ENCODE measurements at regions not wholly inside any gene's neighbourhood (a gene's known extent, or its start where the extent isn't known, plus 50 kb on each side); places are given as distances from the start of the nearest gene placed in this dataset.

DNA sequence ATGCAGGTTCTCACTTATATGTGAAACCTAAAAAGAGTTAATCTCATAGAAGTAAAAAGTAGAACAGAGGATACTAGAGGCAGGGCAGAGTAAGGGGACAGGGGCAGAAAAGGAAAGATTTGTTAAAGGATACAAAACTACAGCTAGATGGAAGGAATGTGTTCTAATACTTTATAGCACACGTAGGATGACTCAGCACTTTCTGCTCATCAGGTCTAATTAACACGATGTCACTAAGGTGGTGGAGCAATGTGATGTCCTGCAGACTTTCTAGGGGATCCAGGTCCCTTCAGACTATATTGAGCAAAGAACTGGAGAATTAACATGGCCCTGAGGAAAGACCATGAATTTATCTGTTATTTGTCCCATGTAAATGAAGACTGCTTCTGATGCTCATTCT is 80.8 kb upstream of the CMKLR1 start:
- H3K4me3 ChIP-seq = no peak overlapping the region
- no peak for FAIRE-seq
- H3K36me3 ChIP-seq = no peaks in the 10 kb centered on the region
- H3K4me1 ChIP-seq = no peaks in the 10 kb centered on the region
- 64 to 67% methylated on average over 2 of the region's 2 CpGs for WGBS, 2 donors
- H3K27me3 ChIP-seq = no peaks in the 10 kb centered on the region
- no peak for DNase-seq
- intact Hi-C loops (cut with DNase I) = no loop called here
- no peak for ATAC-seq
- H3K9me3 ChIP-seq = no peaks in the 10 kb centered on the region
- no peak overlapping the region for H3K27ac ChIP-seq
- TF ChIP-seq, protein P1, sequence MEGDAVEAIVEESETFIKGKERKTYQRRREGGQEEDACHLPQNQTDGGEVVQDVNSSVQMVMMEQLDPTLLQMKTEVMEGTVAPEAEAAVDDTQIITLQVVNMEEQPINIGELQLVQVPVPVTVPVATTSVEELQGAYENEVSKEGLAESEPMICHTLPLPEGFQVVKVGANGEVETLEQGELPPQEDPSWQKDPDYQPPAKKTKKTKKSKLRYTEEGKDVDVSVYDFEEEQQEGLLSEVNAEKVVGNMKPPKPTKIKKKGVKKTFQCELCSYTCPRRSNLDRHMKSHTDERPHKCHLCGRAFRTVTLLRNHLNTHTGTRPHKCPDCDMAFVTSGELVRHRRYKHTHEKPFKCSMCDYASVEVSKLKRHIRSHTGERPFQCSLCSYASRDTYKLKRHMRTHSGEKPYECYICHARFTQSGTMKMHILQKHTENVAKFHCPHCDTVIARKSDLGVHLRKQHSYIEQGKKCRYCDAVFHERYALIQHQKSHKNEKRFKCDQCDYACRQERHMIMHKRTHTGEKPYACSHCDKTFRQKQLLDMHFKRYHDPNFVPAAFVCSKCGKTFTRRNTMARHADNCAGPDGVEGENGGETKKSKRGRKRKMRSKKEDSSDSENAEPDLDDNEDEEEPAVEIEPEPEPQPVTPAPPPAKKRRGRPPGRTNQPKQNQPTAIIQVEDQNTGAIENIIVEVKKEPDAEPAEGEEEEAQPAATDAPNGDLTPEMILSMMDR (IDR thresholded peaks at IDR 0.05) = no peak

DNA sequence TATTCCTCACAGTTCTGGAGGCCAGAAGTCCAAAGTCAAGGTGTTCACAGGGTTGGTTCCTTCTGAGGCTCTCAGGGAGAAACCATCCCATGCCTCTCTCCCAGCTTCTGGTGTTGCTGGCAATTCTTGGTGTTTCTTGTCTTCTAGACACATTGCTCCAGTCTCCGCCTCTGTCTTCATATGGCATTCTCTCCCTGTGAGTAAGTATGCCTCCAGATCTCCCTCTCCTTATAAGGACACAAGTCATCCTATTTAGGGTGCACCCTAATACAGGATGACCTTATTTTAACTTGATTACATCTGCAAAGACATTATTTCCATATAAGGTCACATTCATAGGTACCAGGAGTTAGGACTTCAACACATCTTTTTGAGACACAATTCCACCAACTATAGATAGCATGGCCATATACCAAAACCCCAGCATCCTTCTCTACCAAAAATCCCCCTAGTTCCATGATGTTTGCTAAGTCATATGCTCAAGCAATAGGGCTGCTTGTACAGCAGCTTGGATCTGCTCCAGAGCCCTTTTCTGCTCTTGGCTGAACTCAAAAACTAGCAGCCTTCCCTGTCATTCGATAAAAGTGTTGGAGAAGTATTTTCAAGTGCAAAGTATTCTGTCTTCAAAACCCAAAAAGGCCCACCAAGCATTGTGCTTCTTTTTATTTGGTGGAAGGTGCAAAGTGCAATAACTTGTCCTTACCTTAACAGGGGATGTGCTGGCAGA is 79.2 kb upstream of the CMKLR1 start:
- no peaks in the 10 kb centered on the region for H3K4me1 ChIP-seq
- H3K27me3 ChIP-seq = no peaks in the 10 kb centered on the region
- H3K4me3 ChIP-seq = no peak overlapping the region
- 36 to 73% methylated on average over 2 of the region's 2 CpGs for WGBS, 2 donors
- intact Hi-C loops (cut with DNase I) = no loop called here
- TF ChIP-seq, protein P1 (IDR thresholded peaks at IDR 0.05) = no peak
- DNase-seq = no peak
- no peak for ATAC-seq
- no peaks in the 10 kb centered on the region for H3K9me3 ChIP-seq
- no peak overlapping the region for H3K27ac ChIP-seq
- no peaks in the 10 kb centered on the region for H3K36me3 ChIP-seq
- FAIRE-seq = no peak

DNA sequence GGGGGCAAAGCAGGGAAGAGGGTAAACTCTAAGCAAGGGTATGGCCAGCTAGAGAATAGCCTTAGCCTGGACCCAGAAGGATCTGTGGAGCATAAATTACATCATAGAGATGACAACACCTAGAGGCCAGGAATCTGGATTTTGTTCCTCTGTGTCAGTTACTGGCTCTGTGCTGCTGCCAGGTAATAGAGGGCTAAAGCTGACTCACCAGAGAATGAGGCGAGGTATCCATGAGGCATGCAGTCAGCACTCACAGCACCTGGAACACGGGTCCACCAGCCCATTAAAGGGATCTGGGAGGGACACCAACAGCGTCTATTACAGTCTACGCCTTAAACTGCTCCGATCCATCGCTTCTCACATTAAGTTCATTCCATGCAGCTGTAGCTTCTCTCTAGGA is 74.9 kb upstream of the CMKLR1 start:
- Histone ChIP-seq H3K27ac (no peak overlapping the region), H3K36me3 (no peaks in the 10 kb centered on the region), H3K27me3 (no peaks in the 10 kb centered on the region), H3K4me3 (no peak overlapping the region), H3K9me3 (no peaks in the 10 kb centered on the region), H3K4me1 (no peaks in the 10 kb centered on the region)
- FAIRE-seq (no peak), DNase-seq (no peak), ATAC-seq (no peak)
- TF ChIP-seq, protein P1 (IDR thresholded peaks at IDR 0.05) = no peak
- intact Hi-C loops (cut with DNase I) = no loop called here
- 64 to 75% methylated on average over 6 of the region's 6 CpGs for WGBS, 2 donors

DNA sequence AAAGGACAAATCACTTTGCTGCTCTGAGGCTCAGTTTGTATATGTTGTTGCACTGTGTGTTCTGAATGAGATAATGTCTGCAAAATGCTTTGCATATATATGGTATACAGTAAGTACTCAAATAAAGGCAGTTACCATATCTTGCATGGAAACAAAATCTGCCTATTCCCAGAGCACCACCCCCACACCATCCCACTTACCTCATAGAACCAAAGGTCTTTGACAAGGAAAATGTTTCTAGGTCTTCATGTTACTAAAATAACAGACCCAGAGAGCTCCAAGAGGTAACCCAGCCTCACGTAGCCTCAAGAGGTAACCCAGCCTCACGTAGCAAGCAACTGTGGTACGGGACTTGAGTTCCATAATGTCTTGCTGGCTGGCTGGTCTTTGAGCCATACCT is 71.6 kb upstream of the CMKLR1 start:
- 54 to 67% methylated on average over 3 of the region's 3 CpGs for WGBS, 2 donors
- Histone ChIP-seq H3K36me3 (no peaks in the 10 kb centered on the region), H3K27me3 (no peaks in the 10 kb centered on the region), H3K27ac (no peak overlapping the region), H3K9me3 (no peaks in the 10 kb centered on the region), H3K4me3 (no peak overlapping the region), H3K4me1 (no peaks in the 10 kb centered on the region)
- TF ChIP-seq, protein P1 (IDR thresholded peaks at IDR 0.05) = no peak
- FAIRE-seq = no peak
- no peak for DNase-seq
- intact Hi-C loops (cut with DNase I) = no loop called here
- no peak for ATAC-seq

DNA sequence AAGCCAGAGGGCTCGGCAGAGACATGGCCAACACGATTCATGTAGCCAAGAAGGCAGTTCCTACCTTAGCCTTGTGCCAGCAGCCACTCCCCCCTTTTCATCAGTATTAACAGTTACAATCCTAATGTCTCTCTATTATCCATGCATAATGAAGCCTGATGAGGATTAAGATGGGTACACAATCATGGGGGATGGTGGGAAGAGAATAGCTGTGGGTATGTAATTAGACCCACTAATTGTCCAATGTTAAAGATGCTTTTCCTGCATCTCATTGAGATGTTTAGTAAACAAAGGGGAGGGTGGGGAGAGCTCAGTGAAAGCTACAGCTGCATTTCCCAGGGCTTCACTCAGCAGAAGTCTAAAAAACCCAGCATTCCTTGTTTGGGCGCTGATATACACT is 70.4 kb upstream of the CMKLR1 start:
- intact Hi-C loops (cut with DNase I) = no loop called here
- H3K4me3 ChIP-seq = no peak overlapping the region
- FAIRE-seq = no peak
- no peak overlapping the region for H3K27ac ChIP-seq
- H3K36me3 ChIP-seq = no peaks in the 10 kb centered on the region
- no peaks in the 10 kb centered on the region for H3K4me1 ChIP-seq
- H3K27me3 ChIP-seq = no peaks in the 10 kb centered on the region
- no peak for ATAC-seq
- WGBS, 2 donors = 46 to 54% methylated on average over 3 of the region's 3 CpGs
- TF ChIP-seq, protein P1 (IDR thresholded peaks at IDR 0.05) = no peak
- DNase-seq = no peak
- H3K9me3 ChIP-seq = no peaks in the 10 kb centered on the region

Data from pancreas (tissue), 10 donors.